GM19455 (cell line): ENCODE measurements at regions not wholly inside any gene's neighbourhood (a gene's known extent, or its start where the extent isn't known, plus 50 kb on each side); places are given as distances from the start of the nearest gene placed in this dataset.

Source experiments
- ATAC-seq: cut with Tn5 transposase; IDR thresholded peaks from one replicate; pipeline ENCODE4 v1.9.1; 2021; ENCODE audit not compliant: unreplicated experiment

DNA sequence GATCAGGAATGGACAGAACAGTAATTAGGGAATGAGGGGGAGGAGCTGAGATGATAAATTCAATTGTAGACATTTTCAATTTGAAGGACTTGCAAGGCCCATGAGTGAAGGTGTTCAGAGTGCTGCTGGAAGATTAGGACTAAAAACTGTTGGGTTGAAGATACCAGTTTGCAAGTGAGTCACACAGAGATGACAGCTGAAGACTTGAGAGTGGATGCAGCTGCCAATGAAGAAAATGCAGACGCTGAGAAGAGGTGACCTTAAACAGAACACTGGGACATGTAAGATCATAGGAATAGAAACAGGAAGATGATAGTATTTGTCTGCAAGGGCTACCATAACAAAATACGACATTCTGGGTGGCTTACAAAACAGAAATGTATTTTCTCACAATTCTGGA lies 1716.5 kb upstream of the SLC10A2 start:
- no peak for ATAC-seq

DNA sequence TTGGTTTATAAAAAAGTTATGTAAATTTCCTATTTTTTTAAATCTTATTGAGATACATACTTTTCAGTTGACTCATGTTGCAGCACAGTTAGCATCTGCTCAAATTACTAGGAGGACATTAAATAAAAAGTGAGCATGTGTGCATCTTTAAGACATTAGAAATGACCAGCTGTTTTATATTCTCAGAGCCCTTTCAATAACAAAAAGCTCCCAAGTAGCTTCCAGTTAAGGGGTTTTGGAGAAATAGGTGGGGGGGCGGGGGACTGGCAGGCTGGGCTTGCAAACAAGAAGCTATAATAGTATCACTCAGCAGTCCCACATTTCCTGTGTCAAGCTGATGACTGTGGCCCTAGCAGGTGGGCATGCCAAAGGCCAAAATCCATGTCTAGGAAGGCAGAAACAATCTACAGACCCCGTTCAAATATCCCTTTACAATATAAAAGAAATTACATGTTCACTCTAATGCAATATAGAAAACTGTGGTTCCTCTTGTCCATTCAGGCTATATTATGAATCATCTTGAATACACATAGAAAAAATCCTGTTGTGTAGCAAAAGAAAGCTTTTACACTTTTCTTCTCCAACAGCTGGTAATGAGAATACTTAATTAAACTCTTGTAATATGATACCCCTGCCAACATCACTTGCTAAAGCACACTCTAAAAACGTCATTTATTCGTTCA lies 1713.2 kb upstream of the SLC10A2 start:
- no peak for ATAC-seq

DNA sequence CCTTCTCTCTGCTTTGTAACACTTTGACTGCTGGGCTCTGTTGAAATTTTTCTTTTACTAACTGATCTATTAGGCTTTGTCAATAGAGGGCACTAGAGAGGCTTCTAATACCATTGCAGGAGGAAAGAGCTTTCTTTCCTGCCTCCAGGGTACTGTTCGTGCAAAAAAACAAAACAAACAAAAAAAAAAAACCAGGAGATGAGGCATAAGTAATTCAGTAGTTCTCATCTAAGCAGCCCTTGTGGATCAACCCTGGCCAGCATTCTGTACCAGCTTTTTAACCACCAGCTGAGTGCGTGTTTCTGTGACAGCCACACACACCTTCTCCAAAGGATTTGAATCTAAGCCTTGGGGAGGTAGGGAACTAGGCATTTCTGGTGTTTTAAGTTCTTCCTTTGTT lies 1707.6 kb upstream of the SLC10A2 start:
- ATAC-seq = no peak

DNA sequence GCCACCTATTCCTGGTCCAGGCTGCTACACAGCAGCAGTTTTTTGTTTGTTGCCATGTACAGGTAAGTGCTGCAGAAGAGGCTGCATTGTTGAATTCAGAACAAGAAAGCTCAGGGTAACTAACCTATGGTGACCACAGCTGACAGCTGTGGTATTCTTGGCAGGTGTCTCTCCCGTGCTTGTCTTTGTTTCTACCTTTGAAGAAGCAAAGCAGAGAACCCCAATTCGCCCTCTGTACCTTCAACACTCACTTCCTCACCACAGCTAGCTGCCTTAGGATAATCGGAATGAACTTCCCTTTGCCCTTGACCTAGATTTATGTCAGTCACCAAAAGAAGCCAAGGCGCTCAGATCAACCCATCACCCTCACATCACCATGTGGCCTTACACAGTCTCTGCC lies 1703.3 kb upstream of the SLC10A2 start:
- no peak for ATAC-seq

DNA sequence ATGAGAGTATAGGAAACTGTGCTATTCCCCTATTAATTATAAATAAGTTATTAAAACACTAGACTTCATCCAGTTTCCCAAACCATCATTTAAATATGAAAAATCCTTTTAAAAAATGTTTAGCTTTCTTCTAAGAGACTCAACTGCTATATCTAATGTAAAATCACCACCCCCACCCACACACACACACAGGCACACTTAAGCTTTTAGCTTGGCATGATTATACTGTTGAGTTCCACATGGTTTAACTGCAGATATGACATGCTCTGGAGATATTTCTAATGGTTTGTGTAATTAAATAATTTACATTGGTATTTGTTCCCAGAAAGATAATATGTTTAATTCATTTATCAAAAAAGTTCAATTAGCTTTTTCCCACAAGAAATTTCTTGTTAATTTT lies 1700.1 kb upstream of the SLC10A2 start:
- ATAC-seq = no peak

DNA sequence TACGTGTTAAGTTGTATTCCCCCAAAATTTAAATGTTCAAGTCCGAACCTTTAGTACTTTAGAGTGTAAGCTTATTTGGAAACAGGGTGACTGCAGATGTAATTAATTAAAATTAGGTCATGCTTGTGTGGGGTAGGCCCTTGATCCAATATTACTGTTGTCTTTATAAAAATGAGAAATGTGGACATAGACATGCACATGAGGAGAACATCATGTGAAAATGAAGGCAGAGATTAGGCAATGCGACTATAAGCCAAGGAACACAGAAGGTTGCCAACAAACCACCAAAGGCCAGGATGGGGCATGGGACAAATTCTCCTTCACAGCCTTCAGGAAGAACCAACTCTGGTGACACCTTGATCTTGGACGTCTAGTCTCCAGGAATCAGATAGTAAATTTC lies 1698.4 kb upstream of the SLC10A2 start:
- ATAC-seq = no peak

DNA sequence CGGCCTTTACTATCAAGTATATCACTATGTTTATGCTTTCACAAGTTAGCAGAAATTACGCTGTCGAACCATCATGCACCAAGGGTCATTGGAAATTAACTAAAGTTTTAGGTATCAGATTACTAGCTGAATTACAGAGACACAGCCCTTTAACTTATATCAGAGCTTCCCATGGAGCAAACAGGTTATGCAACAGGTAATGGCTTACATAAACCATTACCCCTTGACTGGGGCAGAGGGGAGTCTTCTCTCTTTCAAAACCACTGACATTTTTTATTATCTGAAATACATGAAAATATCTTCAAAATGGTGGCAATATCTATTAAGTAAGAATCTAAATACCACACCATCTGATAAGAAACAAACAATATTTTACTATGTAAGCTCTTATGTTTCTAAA lies 1692.9 kb upstream of the SLC10A2 start:
- no peak for ATAC-seq

DNA sequence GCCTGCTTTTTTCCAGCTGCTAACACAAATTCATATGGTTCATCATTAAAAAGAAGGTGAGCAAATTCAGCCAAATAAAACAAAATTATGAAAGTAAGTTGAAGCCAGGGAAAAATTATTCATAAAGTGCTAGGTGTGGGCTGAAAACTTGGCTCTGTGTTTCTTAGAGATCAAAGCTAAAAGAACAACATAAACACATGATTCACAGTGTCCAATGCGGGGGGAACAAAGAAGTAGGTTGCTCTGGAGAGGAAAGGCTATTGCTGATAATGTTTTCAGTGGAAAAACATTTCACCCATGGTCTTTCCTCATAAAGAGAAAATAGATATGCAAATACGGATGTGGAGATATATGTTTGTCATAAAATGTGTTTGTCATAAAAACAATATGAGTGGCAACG lies 1691.5 kb upstream of the SLC10A2 start:
- no peak for ATAC-seq

DNA sequence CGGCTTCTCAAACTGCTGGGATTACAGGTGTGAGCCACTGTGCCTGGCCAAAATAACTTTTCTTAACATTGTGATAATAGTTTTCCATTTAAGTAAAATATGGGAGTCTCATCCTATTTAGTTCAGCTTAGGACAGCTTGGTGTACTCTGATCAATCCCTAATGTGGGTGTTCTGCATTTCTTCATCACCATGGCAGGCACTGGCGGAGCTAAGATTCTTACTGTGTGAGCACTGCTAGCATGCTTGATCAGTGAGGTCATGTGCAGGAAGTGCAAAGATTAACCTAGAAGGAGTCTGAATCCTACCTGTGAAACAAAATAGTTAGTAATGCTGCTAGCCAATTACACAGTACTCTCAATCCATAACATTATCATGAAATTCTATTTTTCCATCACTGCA lies 1684.2 kb upstream of the SLC10A2 start:
- ATAC-seq = no peak

DNA sequence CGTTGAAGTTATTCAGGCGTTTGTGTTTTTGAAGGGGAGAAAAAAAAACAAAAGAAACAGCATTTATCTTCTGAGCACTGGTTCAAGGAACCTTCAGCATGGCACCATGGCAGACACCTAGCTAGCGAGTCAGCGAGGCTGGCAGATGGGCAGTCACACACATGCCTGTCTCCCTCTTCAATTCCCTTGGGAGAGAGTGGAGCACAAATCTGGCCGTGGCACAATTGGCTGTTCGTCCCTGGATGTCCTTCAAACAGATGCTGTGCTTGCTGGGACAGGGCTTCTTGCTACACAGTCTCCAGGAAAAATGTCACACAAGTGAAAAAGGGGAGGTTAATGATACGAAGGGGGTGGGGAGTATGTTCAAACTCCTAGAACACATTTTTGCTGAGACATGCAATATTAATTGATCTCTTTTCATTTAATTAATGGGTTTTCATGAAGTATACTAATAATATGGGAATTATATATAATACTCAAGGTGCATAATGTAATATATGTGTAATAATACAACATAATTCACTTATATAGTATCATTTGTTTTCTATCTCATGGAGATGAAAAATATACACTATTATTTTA lies 1674.5 kb upstream of the SLC10A2 start:
- no peak for ATAC-seq

DNA sequence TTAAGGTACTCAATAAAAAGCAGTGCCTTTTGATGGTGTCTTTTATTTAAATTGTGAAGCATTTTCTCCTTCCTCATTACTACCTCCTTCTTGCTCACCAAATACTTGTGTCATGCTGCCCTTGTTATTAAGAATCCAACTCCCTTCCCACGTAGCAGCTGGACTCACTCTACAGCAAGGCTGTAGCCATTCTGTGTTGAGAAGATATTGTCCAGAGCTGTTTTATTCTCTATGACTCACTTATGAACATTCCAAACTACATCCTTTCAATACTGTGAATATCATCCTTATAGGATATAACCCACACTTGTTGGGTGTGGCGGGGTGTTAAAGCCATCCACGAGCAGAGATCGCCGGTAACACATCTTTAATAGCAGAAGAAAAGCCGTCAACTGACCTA lies 1671.5 kb upstream of the SLC10A2 start:
- no peak for ATAC-seq

DNA sequence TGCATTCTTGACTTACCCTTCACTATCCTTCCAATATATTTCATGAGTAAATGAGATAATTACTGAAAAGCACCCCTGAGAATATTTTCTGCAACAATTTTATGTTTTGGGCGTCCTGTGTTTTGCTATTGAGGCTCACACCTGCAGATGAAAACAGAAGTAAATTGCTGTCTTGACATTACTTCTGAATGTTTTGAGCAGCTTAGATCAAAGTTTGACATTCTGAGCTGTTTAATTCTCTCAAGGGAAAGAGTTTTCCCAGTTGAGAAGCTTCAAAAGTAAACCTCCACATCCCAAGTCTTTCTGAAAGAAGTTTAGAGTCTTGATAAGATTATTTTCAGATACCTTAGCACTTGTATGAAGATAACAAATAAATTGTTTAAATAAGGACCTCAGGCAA lies 1667.2 kb upstream of the SLC10A2 start:
- no peak for ATAC-seq

DNA sequence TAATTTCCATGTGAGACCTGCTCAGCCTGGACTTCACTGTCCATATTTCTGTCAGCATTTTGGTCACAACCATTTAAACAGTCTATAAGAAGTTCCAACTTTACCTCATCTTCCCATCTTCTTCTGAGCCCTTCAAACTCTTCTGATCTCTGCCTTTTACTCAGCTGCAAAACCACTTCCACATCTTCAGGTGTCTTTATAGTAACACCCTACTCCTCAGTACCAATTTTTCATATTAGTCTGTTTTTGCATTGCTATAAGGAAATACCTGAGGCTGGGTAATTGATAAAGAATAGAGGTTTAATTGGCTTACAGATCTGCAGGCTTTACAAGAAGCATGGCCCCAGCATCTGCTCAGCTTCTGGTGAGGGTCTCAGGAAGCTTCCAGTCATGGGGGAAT lies 1648.9 kb upstream of the SLC10A2 start:
- no peak for ATAC-seq

DNA sequence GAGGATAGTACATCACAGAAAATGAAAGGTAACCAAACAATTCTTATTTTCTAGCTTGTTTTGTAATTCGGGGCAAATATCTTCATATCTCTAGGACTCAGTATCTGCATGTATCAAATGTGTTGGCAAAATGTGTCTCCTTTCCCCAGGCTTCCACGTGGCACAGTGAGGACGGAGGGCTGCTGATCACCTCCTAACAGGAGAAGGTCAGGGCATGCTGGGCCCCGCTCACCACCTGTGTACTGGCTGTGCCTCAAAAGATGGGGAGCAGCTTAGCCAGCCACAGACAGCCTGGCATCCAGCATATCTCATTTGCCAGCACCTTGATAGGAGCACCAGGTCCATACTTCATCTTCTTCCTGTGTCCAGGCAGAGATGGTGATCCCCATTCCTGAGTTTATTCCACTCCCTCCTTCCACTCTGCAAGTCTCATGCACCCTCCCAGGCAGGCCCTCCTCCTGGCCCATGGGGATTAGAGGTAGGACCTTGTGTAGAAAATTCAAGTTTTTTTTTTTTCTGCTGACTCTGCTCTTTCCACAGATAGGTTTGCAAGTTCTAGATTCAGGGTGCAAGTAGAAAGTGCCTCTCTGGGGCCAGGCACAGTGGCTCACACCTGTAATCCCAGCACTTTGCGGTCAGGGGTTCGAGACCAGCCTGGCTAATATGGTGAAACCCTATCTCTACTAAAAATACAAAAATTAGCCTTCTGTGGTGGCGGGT lies 1639.0 kb upstream of the SLC10A2 start:
- no peak for ATAC-seq

DNA sequence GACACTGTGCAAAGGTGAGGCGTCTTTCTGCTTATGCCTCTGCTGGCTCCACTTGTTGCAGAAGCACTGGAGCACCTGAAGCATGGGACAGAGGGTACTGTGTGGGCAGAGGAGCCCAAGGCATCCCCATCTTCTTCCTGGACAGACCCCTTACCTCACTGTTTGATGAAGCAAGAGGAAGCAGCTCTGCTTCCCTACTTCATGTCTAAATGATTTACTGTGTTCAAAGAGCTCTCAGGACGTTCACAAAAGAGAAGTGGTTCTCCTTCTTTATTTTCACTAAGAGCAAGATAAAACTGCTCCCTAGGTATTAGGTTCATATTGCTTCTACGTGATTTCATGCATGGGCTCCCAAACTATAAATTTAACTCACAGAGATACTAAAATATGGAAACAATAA lies 1635.4 kb upstream of the SLC10A2 start:
- no peak for ATAC-seq

DNA sequence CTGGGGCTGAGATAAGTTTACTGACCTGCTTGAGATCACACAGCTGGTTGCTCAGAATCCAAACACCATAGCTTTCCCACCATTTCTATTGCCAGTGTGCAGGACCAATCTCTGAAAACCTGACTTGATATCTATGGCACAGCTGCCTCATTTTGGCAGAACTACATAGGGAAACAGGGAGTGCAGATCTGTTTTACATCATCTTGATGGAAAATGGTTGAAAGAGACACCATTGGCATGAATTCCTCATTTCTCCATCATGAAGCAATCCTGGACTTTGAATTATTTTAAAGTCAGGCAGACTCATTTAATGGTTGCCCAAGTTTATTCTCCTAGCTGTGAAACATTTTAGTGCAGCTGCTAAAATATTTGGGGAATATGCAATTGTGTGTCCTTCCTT lies 1628.2 kb upstream of the SLC10A2 start:
- no peak for ATAC-seq

DNA sequence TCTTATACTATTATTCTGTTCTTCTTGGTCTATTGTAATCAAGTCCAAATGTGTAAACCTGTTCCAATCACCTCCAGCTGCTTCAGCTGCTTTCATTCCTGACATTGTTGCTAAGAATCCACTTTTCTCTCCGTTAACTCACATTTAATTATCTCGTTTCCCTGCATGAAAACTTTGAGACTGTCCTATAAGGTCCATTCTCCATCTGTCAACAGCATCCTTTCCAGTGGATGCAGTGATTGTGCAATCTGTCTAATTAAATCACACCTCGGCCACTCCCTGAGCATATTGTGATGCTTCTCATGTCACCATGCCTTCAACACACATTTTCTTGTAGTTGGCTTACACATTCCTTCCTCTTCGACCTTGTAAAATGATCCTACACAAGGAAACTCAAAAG lies 1626.9 kb upstream of the SLC10A2 start:
- no peak for ATAC-seq

DNA sequence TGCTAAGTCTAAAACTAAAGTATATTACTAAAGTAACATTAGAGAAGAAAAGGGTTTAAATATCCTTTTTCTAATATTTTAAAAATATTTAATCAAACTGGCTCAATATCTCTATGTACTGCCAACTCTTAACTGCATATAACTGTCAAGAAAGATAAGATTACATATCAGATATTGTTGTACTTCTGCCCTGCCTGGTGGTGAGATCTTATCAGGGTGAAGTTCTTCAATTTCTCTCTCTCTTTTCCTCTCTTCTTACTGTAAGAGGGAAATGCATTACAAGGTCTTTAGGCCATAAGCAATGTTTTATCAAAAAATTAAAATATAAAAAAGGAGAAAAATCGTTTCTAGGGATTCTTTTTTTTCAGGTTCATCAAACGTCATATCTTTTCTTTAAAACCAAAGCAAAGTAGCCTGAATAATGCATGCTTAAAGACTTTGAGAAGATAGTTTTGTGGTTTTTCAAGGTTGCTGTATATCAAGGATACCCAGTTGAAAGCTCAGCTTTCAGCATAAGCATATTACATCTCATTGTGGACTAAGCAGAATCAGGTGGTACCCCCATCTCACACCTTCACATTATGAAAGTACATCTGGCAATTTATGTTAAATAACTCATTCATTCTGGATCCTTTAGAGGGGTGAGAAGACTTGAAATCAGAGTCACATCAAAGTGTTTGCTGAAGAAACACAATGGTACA lies 1625.7 kb upstream of the SLC10A2 start:
- ATAC-seq = no peak

DNA sequence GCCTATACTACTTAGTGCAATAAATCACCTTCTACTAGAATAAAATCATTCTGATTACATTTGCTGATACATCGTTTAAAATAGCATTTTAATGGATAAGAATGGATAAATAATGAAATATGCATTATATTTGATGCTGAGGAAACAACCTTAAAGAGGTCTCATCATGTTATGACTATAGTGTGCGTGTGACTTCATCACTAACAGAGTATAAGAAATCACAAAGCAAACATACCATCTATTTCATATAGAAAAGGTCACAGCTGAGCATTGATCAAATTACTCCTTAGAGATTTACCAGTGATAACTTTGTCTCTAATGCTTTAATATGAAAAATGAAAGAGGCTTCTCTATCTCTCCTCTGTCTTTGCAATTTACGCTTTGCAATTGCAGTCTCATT lies 1620.3 kb upstream of the SLC10A2 start:
- ATAC-seq = no peak

DNA sequence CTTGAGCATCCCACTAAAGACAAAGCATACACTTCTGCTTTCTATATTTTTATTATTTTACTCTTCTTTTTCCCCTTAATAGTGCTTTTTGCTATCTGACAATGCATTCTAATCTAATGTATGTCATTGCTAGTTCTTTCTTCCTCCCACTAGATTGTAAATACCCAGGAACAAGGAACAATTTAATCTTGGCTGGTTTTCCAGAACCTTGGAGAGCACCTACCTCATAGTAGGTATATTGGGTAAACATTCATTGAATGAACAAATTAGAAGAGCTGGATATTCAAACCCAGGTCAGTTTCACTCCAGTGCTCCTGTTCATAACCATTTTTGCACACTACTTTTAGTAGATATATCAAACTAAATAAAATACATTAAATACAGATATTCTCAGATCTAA lies 1617.6 kb upstream of the SLC10A2 start:
- ATAC-seq = no peak

DNA sequence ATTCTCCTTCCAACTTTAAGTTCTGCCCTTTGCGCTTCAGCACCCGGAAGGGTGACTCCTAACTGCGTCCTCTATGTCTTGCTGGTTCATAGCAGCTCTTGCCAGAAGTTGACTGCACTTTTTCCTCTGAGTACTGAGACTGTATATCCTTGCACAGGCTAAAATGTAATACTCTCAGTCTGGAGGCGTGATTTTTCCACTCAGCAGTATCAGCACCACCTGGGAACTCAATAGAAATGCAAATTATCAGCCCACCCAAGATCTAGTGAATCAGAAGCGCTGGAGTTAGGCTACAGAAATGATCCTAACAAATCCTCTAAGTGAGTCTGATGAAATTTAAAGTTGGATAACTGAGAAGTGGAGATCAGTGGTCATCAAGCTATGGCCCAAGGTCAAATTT lies 1611.9 kb upstream of the SLC10A2 start:
- ATAC-seq = no peak

DNA sequence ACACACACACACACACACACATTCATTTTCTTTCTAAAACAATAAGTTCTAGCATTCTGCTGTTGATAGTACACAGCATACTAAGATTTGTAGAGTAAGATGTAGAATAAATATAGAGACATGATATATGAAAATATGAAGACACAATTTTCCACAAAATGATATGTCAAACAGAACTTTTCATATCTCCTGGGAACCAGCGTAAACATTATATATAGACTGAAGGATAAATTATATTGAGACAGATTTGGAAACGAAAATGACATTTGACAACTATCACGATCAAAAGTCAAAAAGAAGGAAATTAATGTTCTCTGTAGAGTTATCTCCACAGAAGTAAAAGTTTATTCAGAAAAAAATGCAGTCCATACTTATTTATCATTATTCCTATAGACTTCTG lies 1605.7 kb upstream of the SLC10A2 start:
- ATAC-seq = no peak
